CD14-positive monocyte (primary cell): ENCODE measurements at regions not wholly inside any gene's neighbourhood (a gene's known extent, or its start where the extent isn't known, plus 50 kb on each side); places are given as distances from the start of the nearest gene placed in this dataset.
"Not testable (repeated sequence)": the region's sequence is repeated elsewhere in the genome, so short reads cannot be mapped to it uniquely, and the experiment has no call there.

ENCODE experiments used
- DNase-seq, 3 donors: peaks; one replicate each; pipeline ENCODE4 v3.0.0-alpha.2; 2011 to 2022
- H2AFZ ChIP-seq: 2 replicates; pipeline ENCODE4 v1.6.0; 2012; ENCODE audit warnings: mild to moderate bottlenecking, low read depth, low read length, inconsistent platforms; ENCODE audit not compliant: insufficient read depth, poor library complexity, severe bottlenecking
- H3K27ac ChIP-seq, 2 donors: 1 replicate in 1 of 2; 2 replicates in 1 of 2; pipeline ENCODE4 v1.5.1; 2012 to 2013; ENCODE audit warnings: low read length in 2 of 2, control low read depth in 1 of 2, inconsistent platforms in 1 of 2, low read depth in 1 of 2, mild to moderate bottlenecking in 1 of 2
- H3K27me3 ChIP-seq, 2 donors: one replicate each; pipeline versions ENCODE4 v1.6.0 to v1.6.1; 2011 to 2013; ENCODE audit warnings: low read length in 2 of 2; ENCODE audit not compliant: control insufficient read depth in 2 of 2, insufficient read depth in 2 of 2
- H3K36me3 ChIP-seq, 2 donors: replicated peaks in 1 of 2; 1 replicate in 1 of 2; 2 replicates in 1 of 2; pipeline versions ENCODE4 v1.5.1 to v1.6.1; 2012 to 2013; ENCODE audit warnings: low read length in 2 of 2, control low read depth in 1 of 2, inconsistent platforms in 1 of 2, mild to moderate bottlenecking in 1 of 2; ENCODE audit not compliant: insufficient read depth in 2 of 2, control insufficient read depth in 1 of 2
- H3K4me1 ChIP-seq, 2 donors: 1 replicate in 1 of 2; 2 replicates in 1 of 2; pipeline versions ENCODE4 v1.5.1 to v1.6.1; 2012 to 2013; ENCODE audit warnings: low read length in 2 of 2, control low read depth in 1 of 2, inconsistent platforms in 1 of 2, mild to moderate bottlenecking in 1 of 2, moderate library complexity in 1 of 2; ENCODE audit not compliant: insufficient read depth in 2 of 2, control insufficient read depth in 1 of 2
- H3K4me2 ChIP-seq: replicated peaks from 2 replicates; pipeline ENCODE3; 2012; ENCODE audit warnings: low read length, moderate library complexity, mild to moderate bottlenecking; ENCODE audit not compliant: poor library complexity, severe bottlenecking; ENCODE audit errors: extremely low read depth
- H3K4me3 ChIP-seq, 3 experiments: fragments of 200-600 bp in 1 of 3; sonication (generic) in 1 of 3; replicated peaks in 1 of 3; 1 replicate in 2 of 3; 2 replicates in 1 of 3; pipeline ENCODE4 v1.5.1; 2011 to 2013; ENCODE audit warnings: low read length in 3 of 3, mild to moderate bottlenecking in 3 of 3, control low read depth in 2 of 3, low read depth in 2 of 3, inconsistent platforms in 1 of 3, moderate library complexity in 1 of 3
- H3K79me2 ChIP-seq: 2 replicates; pipeline ENCODE4 v1.6.0; 2012; ENCODE audit warnings: mild to moderate bottlenecking, control low read depth, inconsistent platforms, low read length, moderate library complexity; ENCODE audit not compliant: insufficient read depth
- H3K9ac ChIP-seq: 2 replicates; pipeline ENCODE4 v1.6.0; 2017; ENCODE audit warnings: low read length, mild to moderate bottlenecking; ENCODE audit not compliant: insufficient read depth, poor library complexity, severe bottlenecking
- H3K9me3 ChIP-seq, 2 donors: replicated peaks in 1 of 2; 1 replicate in 1 of 2; 2 replicates in 1 of 2; pipeline versions ENCODE4 v1.5.1 to v1.6.1; 2012 to 2013; ENCODE audit warnings: low read length in 2 of 2, control low read depth in 1 of 2; ENCODE audit not compliant: control insufficient read depth in 1 of 2, insufficient read depth in 1 of 2
- H4K20me1 ChIP-seq: 2 replicates; pipeline ENCODE4 v1.6.0; 2012; ENCODE audit warnings: mild to moderate bottlenecking, low read length, control low read depth, moderate library complexity; ENCODE audit not compliant: insufficient read depth
- H3K27ac Mint-ChIP-seq, 7 donors: one replicate each; pipeline ENCODE4 v1.8.0; 2020; ENCODE audit warnings: mild to moderate bottlenecking in 7 of 7, mixed read lengths in 7 of 7, moderate library complexity in 6 of 7, inconsistent platforms in 2 of 7
- H3K27me3 Mint-ChIP-seq, 3 donors: one replicate each; pipeline ENCODE4 v1.8.0; 2021 to 2022; ENCODE audit warnings: low read depth in 3 of 3, mild to moderate bottlenecking in 3 of 3, mixed read lengths in 3 of 3, moderate library complexity in 3 of 3, inconsistent platforms in 1 of 3
- H3K36me3 Mint-ChIP-seq, 2 donors: one replicate each; pipeline ENCODE4 v1.8.0; 2020; ENCODE audit warnings: mixed read lengths in 2 of 2, inconsistent platforms in 1 of 2, mild to moderate bottlenecking in 1 of 2
- H3K4me1 Mint-ChIP-seq: one replicate; pipeline ENCODE4 v1.8.0; 2020; ENCODE audit warnings: mild to moderate bottlenecking, mixed read lengths
- H3K4me3 Mint-ChIP-seq, 2 donors: one replicate each; pipeline ENCODE4 v1.8.0; 2020; ENCODE audit warnings: mild to moderate bottlenecking in 2 of 2, mixed read lengths in 2 of 2, moderate library complexity in 1 of 2
- H3K9me3 Mint-ChIP-seq, 7 donors: one replicate each; pipeline ENCODE4 v1.8.0; 2020 to 2022; ENCODE audit warnings: mixed read lengths in 7 of 7, mild to moderate bottlenecking in 6 of 7, moderate library complexity in 6 of 7, inconsistent platforms in 2 of 7
- CTCF ChIP-seq: fragments of 200-600 bp; IDR thresholded peaks from one replicate; pipeline ENCODE4 v1.8.0; 2022; ENCODE audit warnings: antibody characterized with exemption, mild to moderate bottlenecking
- WGBS: methylation state at CpG from one replicate; pipeline ENCODE4 v1.1.5; 2013; ENCODE audit warnings: missing lambda C conversion rate; ENCODE audit not compliant: insufficient coverage; 5-methylcytosine and 5-hydroxymethylcytosine counted together
- intact Hi-C, 2 donors: fragments of 100-400 bp; cut with micrococcal nuclease; formaldehyde crosslinking; loops; one replicate each; pipeline versions ENCODE4 v1.15.0 to v1.15.1; 2023

- H3K4me1 Mint-ChIP-seq = peaks cover 5% of the 10 kb centered on the region
- peaks cover 9 to 13% (median 10%) of the 10 kb centered on the region in 7 donors for H3K9me3 Mint-ChIP-seq
- H3K4me1 ChIP-seq = no peaks in the 10 kb centered on the region
- H3K27me3 ChIP-seq = no peaks in the 10 kb centered on the region
- peaks cover 0 to 14% of the 10 kb centered on the region in 2 donors for H3K9me3 ChIP-seq
- intact Hi-C loops = no loop called here
- no peak overlapping the region for H3K9ac ChIP-seq
- no peak overlapping the region for H3K4me3 ChIP-seq
- H4K20me1 ChIP-seq = no peaks in the 10 kb centered on the region
- no peak overlapping the region for H3K27ac Mint-ChIP-seq
- DNase-seq = no peak
- no peak for TF ChIP-seq CTCF
- no peak overlapping the region for H3K27ac ChIP-seq
- H3K4me3 Mint-ChIP-seq = no peak overlapping the region
- no peaks in the 10 kb centered on the region for H3K36me3 Mint-ChIP-seq
- no peak overlapping the region for H2AFZ ChIP-seq
- H3K27me3 Mint-ChIP-seq = peaks cover 0 to 2% (median 0%) of the 10 kb centered on the region in 3 donors
- WGBS = 100% methylated on average over 3 of the region's 6 CpGs
- H3K4me2 ChIP-seq = no peak overlapping the region
- H3K79me2 ChIP-seq = no peaks in the 10 kb centered on the region
- H3K36me3 ChIP-seq = no peaks in the 10 kb centered on the region
These were observed 157.4 kb downstream of the SUCLG1 start for GRCh38 chr2:84301717-84302116.

GRCh38 chr2:84300696-84301029 lies 158.4 kb downstream of the SUCLG1 start:
- intact Hi-C loops = no loop called here
- no peaks in the 10 kb centered on the region for H3K27me3 ChIP-seq
- no peak overlapping the region for H3K9ac ChIP-seq
- no peak overlapping the region for H3K4me2 ChIP-seq
- no peak overlapping the region for H3K27ac ChIP-seq
- no peaks in the 10 kb centered on the region for H4K20me1 ChIP-seq
- no peak for DNase-seq
- H3K27me3 Mint-ChIP-seq = peaks cover 0 to 2% (median 0%) of the 10 kb centered on the region in 3 donors
- WGBS = 100% methylated on average over 2 of the region's 4 CpGs
- H3K4me1 ChIP-seq = no peaks in the 10 kb centered on the region
- H3K4me3 ChIP-seq = no peak overlapping the region
- H3K79me2 ChIP-seq = no peaks in the 10 kb centered on the region
- H3K27ac Mint-ChIP-seq = no peak overlapping the region
- peaks cover 5% of the 10 kb centered on the region for H3K4me1 Mint-ChIP-seq
- H3K9me3 Mint-ChIP-seq = peaks cover 1 to 4% (median 2%) of the 10 kb centered on the region in 7 donors
- peaks cover 0 to 5% of the 10 kb centered on the region in 2 donors for H3K9me3 ChIP-seq
- no peak overlapping the region for H2AFZ ChIP-seq
- H3K36me3 Mint-ChIP-seq = no peaks in the 10 kb centered on the region
- TF ChIP-seq CTCF = no peak
- H3K36me3 ChIP-seq = no peaks in the 10 kb centered on the region
- no peak overlapping the region for H3K4me3 Mint-ChIP-seq

- H2AFZ ChIP-seq, H3K9me3 Mint-ChIP-seq, H3K27me3 ChIP-seq, H3K27ac Mint-ChIP-seq, H3K27ac ChIP-seq, H3K79me2 ChIP-seq, H3K4me2 ChIP-seq, H3K9ac ChIP-seq, H3K4me1 ChIP-seq, H3K4me3 ChIP-seq, H3K36me3 ChIP-seq, H3K27me3 Mint-ChIP-seq, H3K4me1 Mint-ChIP-seq, DNase-seq, H3K36me3 Mint-ChIP-seq, H4K20me1 ChIP-seq, H3K9me3 ChIP-seq, H3K4me3 Mint-ChIP-seq, intact Hi-C loops: not testable (repeated sequence)
- 100% methylated on average over 3 of the region's 8 CpGs for WGBS
These were observed 158.9 kb downstream of the SUCLG1 start for GRCh38 chr2:84300001-84300695.
